ENCODE measurements at regions not wholly inside any gene's neighbourhood (a gene's known extent, or its start where the extent isn't known, plus 50 kb on each side); places are given as distances from the start of the nearest gene placed in this dataset.
A peak's percentile ranks its signal among the peaks of the same experiment; 100 is the strongest.

DNA sequence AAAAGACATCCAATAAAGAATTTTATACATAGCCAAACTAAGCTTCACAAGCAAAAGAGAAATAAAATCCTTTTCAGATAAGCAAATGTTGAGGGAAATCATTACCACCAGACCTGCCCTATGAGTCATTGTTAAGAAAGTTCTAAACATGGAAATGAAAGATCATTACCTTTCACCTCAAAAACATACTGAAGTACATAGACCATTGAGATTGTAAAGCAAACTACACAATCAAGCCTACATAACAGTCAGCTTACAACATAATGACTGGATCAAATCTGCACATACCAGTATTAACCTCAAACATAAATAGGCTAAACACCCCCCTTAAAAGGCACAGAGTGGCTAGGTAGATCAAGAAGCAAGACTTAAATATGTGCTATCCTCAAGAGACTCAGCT lies 501.0 kb upstream of the LUZP2 start:
- peak; percentile 5 for DNase-seq (ENCODE audit: low read depth)

DNA sequence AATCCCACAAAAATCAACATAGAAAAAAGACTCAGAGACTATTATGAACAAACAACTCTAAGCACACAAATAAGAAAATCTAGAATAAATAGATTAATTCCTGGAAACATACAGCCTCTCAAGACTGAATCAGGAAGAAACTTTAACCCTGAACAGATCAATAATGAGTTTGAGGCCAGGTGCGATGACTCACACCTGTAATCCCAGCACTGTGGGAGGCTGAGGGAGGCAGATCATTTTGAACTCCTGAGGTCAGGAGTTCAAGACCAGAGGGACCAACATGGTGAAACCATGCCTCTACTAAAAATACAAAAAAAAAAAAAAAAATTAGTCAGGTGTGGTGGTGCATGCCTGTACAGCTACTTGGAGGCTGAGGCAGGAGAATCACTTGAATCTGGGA lies 499.5 kb upstream of the LUZP2 start:
- DNase-seq (ENCODE audit: low read depth) = peak; percentile 6

DNA sequence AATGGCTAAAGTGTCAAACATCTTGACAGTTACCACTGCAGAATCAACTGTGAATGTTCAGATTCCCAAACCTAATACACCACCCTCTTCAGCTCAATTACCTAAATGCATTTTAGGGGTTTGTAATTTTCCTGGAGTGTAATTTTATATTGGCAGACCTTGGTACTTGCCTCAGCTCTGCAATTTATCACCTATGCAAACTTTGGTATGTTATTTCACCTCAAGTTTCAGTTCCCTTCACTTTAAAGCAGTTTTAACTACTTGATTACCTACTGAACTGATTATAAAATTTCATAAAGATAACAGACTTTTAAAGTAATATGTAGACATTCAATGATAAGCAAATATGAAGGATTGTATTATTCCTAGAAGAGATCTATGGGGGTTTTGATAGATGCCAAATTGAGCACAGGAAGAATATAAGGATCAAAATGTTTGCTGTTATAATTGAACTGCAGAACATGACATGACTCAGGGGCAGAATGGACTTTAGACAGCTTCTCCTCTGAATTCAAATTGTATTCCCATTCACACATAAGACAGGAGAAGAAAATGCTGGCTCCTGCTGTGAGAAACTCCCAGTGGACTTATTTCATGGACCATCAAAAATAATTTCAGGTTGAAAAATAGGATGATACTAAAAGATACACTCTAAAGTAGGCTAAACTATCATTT lies 491.5 kb upstream of the LUZP2 start:
- no peak for DNase-seq (ENCODE audit: low read depth)

DNA sequence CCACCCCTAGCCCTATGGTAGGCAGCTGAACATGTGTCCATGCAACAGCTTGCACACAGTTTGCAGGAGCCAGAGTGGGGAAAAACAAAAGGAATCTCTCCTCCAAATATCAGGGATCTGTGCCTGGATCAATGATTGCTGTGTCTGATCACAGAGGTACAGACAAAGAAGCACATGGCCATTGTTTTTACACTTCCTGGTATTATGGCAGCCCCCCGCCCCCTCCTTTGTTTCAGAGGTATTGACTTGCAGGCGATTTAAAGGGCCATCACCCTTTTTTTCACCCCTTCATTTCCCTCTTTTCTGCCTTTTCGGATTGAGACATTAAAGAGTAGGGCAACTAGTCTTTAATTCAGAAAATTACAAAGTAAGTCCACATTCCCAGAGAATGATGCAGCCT lies 453.0 kb upstream of the LUZP2 start:
- DNase-seq (ENCODE audit: low read depth) = no peak

DNA sequence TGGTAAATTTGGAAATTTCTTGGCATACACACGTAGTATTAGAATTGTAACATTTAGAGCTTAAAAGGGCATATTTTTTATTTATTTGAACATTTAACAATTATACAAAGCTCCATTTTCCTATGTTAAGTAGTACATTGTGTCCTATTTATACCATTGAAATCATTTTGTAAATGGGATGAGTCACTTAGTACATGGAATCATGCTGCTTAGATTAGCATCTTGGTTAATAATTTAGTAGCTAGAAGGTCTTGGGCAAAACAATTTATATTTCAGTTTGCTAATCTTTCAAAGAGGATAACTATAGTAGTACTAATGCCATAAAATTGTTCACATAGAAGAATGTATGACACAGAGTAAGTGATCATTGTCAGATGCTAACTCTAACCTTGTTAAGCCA lies 450.1 kb upstream of the LUZP2 start:
- DNase-seq (ENCODE audit: low read depth) = peak; percentile 50

DNA sequence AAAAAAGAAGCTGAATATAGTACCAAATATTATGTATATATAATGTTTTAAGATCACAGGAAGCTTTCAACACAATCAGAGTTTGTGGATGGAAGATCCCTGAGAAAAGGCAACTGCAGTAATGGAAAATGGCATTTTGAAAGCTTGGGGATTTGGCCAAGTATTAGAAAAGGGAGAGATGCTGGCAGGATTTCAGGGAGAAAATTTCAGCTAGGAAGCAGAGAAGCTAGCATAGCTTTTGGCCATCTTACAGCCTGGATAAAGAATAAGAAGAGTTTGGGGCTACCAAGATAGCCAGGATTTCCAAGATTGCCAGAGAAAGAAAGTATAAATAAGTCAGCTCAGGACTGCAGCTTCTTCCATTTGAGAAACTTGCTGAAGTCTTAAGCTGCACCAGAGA lies 440.8 kb upstream of the LUZP2 start:
- DNase-seq (ENCODE audit: low read depth) = no peak

DNA sequence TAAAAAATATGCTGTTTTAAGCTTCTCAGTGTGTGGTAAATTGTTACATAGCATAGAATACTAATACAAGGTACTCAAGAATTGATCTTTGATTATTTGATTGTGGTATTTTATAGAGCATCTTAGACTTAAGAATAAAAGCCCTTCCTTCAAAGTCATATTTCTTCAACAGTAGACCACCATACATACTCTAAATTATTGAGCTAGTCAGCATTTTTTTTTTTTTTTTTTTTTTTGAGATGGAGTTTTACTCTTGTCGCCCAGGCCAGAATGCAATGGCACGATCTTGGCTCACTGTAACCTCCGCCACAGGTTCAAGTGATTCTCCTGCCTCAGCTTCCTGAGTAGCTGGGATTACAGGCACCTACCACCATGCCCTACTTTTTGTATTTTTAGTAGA lies 436.7 kb upstream of the LUZP2 start:
- no peak for DNase-seq (ENCODE audit: low read depth)

DNA sequence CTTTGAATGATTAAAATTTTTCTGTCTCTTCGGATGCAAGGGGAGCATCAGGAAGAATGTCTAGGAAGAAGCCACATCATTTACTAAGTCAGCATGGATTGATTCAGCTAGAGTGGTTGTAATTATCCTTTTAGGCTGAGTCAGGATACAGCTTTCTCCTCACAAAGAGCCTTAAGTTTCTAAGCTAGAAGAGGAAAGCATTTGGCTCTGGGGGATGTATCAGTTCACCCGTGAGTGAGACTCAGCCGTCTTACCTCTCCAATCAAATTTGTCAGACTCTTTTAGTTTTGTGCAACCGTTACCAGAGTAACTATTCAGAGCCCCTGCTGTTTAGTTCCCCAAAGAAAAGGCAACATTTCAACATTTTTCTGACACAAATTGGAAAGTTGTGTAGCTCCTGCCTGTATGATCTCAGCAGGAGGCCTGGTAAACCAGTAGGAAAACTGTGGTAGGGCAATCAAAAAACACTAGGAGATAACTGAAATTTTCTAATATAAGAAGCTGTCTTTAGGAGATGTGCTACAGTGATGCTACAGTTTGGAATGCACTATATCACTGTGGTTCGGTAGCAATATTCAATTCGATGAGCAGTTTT lies 432.4 kb upstream of the LUZP2 start:
- DNase-seq (ENCODE audit: low read depth) = no peak

DNA sequence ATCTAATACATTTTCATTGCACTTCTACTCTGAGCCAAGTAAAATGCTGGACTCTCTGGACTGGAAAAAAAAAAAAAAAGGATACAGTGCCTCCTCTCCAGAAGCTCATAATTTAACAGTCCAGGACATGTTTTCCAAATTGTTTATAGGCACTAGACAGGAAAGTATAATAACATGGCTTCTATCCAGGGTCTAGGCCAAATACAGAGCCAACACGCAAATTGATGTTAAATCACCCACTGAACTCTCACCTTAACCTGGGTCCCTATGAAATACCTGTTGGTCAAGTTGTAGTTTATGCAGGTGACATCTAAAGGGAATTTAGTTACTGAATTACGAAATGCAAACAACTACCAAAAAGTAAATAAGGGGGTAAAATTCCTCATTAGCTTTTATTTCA lies 428.7 kb upstream of the LUZP2 start:
- DNase-seq (ENCODE audit: low read depth) = no peak

DNA sequence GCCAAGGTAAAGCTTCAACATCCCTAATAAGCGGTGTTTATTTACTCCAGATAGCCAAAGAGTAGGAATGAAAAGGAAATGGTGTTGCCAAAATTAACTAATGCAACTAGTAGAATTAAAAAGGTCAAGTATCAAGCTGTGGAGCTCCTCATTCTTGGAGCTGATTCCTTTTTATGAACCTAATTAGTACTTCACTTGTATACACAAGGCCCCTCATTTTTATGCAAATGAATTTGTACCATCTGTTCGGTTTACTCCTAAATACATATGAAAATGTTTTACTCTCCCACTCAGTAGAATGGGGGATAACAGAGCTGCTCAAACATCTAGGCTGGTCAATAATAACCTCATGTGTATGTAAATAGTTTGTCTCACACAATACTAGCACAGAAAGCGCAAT lies 426.4 kb upstream of the LUZP2 start:
- no peak for DNase-seq (ENCODE audit: low read depth)

DNA sequence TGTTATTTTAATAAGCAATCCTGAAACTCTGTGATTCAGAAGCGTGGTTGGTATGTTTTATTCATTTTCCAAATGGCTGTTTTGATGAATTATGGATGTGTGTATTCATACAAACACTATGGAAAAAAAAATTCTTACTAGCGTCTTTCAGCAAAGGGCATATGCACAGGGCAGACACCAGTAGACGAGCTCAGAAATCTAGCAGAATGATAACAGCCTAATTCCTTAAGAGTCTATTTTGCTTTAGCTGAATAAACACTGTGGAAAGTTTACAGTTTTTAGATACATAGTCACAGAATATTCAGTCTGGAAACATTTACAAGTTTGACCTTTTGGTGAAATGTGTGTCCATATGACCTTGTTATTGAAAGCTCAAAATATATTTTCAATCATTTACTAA lies 418.8 kb upstream of the LUZP2 start:
- DNase-seq (ENCODE audit: low read depth) = no peak

DNA sequence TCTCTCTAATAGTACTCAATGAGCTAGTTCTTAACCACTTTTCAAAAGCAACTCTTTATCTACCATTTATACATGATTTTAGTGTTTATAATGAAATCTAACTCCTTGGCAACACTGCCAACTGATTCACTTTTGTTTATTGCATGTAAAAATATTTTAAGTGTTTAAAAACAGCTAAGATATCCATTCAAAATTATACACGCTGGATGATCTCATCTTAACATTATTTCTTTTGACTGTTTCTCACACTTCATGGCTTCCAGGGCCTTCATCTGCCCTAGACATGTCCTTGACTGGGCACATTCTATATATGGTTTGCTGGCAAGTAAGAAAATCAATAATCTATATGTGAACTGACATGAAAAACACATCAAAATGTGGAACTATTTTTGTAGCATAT lies 414.6 kb upstream of the LUZP2 start:
- DNase-seq (ENCODE audit: low read depth) = no peak

DNA sequence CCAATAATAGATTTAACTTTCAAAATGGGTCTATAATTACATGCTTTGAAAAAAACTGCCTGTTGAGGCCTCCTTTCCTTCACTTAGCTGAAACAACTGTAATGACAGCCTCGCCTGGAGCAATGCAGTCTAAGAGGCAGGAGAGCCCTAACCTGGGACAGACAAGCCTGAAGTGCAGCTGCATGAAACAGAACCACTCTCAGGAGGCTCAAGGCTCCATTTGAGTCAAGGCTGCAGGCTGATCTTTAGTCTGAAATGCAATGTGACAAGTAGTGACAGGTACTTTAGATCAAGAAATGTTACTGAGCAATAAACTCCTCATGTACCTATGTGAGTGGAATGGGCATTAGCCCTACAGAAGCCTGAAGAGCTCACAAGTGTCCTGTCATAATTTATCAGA lies 414.0 kb upstream of the LUZP2 start:
- no peak for DNase-seq (ENCODE audit: low read depth)

DNA sequence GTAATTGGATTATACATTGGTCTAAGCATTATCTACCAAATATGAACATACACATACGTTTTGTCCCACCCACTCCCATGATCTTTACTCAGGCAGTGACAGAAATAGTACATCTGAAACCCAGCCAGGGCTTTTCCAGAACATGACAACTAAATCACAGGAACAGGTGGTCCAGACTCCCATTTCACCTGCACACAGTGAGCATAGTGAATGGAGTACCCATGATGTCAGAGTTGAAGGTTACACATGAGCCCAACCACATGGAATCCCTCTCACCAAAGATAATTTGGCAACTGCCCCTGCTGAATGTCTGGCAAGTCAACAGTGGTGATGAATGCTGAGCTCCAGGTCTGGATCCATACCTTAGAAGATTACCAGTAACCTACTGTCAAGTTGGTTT lies 411.9 kb upstream of the LUZP2 start:
- no peak for DNase-seq (ENCODE audit: low read depth)

DNA sequence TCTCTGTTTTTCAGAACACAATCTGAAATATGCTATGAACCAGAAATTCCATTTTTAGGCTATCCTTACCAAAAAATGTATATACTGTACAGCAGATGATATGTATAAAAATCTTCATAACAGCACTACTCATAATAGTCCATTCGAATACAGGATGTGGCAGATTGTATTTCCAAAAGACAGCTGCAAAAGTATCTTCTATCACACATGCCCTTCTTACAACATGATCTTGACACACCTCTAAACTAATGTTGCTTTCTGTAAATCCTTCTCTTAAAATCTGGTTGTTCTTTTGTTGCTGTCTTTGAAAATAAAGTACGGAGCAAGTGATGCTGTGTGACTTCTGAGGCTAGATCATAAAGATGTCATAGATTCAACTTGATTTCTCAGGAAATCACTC lies 409.9 kb upstream of the LUZP2 start:
- peak; percentile 81 for DNase-seq (ENCODE audit: low read depth)

DNA sequence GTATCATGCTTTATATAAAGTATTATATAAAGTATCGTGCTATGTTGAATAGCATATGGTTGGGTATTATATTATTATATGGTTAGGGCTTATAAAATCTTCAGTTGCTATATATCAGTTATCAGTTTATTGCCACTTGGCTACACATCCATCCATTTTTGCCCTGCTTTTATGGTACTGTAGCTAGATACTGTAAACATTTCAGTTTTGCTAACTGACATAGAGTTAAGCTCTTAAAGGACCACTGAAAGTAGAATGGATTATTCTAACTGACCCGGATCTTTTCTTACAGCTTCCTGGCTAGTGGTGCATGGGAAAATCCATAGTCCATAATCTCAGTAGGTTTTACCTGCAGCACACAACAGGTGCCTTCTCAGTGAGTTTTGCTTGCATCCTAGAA lies 405.3 kb upstream of the LUZP2 start:
- DNase-seq (ENCODE audit: low read depth) = no peak

DNA sequence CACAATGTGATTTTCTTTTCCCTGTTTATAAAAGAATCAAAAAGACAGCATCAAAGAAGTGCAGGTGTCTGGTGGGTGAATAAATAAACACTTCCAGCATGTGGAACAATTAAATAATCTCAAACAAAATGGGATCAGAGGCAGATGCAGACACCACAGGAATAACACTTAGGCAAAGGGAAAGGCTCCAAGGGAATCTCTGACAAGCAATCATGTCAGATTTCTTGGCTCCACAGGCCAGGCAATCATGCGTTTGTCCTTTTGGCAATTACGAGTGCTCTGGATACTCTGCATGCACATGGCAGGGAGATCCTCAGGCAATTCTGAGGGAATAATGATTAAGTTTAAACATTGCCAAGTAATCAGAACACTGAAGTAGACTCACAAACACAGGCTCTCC lies 403.5 kb upstream of the LUZP2 start:
- no peak for DNase-seq (ENCODE audit: low read depth)

DNA sequence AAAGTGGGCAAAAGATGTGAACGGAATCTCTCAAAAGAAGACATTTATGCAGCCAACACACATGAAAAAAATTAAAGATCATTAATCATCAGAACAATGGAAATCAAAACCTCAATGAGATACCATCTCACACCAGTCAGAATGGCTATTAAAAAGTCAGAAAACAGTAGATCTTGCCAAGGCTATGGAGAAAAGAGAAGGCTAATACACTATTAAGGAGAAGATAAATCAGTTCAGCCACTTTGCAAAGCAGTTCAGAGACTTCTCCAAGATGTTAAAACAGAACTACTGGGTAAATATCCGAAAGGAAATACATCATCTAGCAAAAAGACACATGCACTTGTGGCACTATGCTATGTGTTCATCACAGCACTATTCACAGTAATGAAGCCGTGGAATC lies 388.2 kb upstream of the LUZP2 start:
- no peak for DNase-seq (ENCODE audit: low read depth)

DNA sequence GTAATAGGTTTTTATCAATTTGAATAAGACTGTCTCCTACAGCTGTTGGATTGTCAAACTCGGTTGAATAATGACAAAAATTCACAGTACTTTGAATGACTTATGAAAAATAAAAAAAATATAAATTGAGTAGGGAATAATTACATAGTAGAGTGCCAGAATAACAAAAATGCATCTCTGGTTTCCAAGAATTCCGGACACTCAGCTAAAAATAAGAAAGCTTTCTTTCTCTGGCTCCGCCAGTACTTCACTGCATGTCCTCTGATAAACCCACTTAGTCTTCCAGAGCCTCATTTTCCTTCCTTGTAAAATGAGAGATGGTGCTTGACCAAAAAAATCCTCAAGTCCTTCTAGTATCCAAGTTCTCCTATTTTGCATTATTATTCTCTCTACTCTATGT lies 374.6 kb upstream of the LUZP2 start:
- DNase-seq (ENCODE audit: low read depth) = no peak

DNA sequence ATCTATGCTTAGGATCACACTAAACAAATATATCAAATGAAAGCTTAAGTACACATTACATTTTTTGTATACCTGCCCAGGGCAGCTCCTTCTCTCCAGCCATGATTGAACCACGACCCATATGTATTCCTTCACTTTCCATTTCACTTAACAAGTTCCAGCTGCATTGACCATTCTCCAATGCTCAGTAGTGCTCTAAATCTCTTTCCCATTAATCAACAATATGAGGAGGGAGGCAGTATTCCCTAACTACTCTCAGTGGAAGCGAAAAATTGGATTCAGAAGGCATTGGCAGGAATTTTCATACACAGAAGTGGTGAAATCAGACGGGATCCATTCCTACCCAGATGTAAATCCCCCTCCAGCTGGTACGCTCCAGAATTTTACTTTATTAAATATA lies 372.0 kb upstream of the LUZP2 start:
- no peak for DNase-seq (ENCODE audit: low read depth)

DNA sequence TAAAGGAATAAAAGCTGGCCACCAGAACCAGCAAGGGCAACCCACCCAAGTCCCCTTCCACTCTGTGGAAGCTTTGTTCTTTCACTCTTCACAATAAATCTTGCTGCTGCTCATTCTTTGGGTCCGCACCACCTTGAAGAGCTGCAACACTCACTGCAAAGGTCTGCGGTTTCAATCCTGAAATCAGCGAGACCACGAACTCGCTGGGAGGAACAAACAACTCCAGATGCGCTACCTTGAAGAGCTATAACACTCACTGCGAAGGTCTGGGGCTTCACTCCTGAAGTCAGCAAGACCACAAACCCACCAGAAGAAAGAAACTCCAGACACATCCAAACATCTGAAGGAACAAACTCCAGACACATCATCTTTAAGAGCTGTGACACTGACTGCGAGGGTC lies 365.2 kb upstream of the LUZP2 start:
- no peak for DNase-seq (ENCODE audit: low read depth)

DNA sequence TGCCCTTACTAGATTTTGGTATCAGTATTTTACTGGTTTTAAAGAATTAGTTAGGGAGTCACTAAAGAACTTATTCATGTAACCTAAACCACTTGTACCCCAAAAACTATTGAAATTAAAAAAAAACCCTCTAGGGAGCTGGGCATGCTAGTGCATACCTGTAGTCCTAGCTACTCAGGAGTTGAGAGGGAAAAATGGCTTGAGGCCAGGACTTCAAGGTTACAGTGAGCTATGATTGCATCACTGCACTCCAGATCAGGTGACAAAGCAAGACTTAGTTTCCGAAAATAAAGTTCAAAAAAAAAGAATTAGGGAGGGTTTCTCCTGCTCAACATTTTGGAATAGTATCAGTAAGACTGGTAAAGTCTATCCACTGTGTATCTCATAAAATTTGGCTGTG lies 364.4 kb upstream of the LUZP2 start:
- DNase-seq (ENCODE audit: low read depth) = no peak

DNA sequence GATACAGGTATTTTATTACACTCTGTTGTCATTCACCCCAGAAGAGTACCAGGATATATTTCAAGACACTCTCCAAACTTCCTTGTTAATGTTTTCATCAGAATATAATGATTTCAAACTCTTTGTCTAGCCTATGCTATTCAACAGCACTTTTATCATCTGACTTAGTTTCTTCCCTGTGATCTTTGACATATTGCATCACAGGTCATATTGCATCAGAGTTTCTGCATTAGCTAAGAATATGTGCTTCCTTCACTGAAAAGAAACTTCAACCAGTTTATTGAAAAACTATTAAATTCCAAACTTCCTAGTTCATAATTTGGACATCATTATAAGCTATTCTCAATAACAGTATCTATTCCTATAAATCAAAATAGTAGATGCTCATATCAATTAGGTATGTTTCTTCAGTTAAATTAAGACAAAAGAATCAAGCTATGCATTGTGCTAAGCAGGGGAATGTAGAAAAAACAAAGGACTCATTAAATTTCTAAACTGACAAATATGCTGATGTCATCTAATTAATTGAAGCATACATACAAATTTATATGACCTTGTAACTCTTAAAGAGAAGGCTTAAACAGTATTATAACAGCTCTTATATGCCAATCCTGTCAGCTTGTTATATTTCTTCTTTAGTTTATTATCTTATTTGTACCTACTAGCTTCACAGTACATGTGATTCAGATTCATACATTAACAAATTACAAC lies 361.8 kb upstream of the LUZP2 start:
- no peak for DNase-seq (ENCODE audit: low read depth)

Data from LHCN-M2 (cell line).